ENCODE measurements at regions not wholly inside any gene's neighbourhood (a gene's known extent, or its start where the extent isn't known, plus 50 kb on each side); places are given as distances from the start of the nearest gene placed in this dataset.

GRCh38 chr10:3945026-3945425, 160.0 kb upstream of the KLF6 start:
- TF ChIP-seq CTCF (IDR thresholded peaks at IDR 0.05; ENCODE audit: unreplicated experiment), result no peak
- CTCF ChIA-PET, result no interaction called here
- no peak for DNase-seq (ENCODE audit: unreplicated experiment)
- POLR2A ChIA-PET, result no interaction called here
- H3K4me1 Mint-ChIP-seq (ENCODE audit: insufficient read depth, unreplicated experiment), result peaks cover 12% of the 10 kb centered on the region
- no peak overlapping the region for H3K27ac Mint-ChIP-seq (ENCODE audit: low read depth, unreplicated experiment)
- intact Hi-C loops (cut with micrococcal nuclease), result no loop called here
- no TSS peak for BruUV-seq (replicated peaks)
- no peaks in the 10 kb centered on the region for H3K27me3 Mint-ChIP-seq (ENCODE audit: insufficient read depth, unreplicated experiment)
- H3K4me3 Mint-ChIP-seq (ENCODE audit: unreplicated experiment), result no peak overlapping the region
- H3K9me3 Mint-ChIP-seq (ENCODE audit: unreplicated experiment), result no peaks in the 10 kb centered on the region
- H3K36me3 Mint-ChIP-seq (ENCODE audit: insufficient read depth, unreplicated experiment), result no peaks in the 10 kb centered on the region

GRCh38 chr10:3944591-3944990, 159.6 kb upstream of the KLF6 start:
- intact Hi-C loops (cut with micrococcal nuclease), result no loop called here
- POLR2A ChIA-PET, result no interaction called here
- H3K27ac Mint-ChIP-seq (ENCODE audit: low read depth, unreplicated experiment), result no peak overlapping the region

GRCh38 chr10:3943695-3944257, 158.8 kb upstream of the KLF6 start:
- CTCF ChIA-PET, result no interaction called here
- Mint-ChIP-seq H3K27ac (ENCODE audit: low read depth, unreplicated experiment) (no peak overlapping the region), H3K4me3 (ENCODE audit: unreplicated experiment) (no peak overlapping the region), H3K36me3 (ENCODE audit: insufficient read depth, unreplicated experiment) (no peaks in the 10 kb centered on the region), H3K9me3 (ENCODE audit: unreplicated experiment) (no peaks in the 10 kb centered on the region), H3K27me3 (ENCODE audit: insufficient read depth, unreplicated experiment) (no peaks in the 10 kb centered on the region), H3K4me1 (ENCODE audit: insufficient read depth, unreplicated experiment) (peaks cover 12% of the 10 kb centered on the region)
- TF ChIP-seq CTCF (IDR thresholded peaks at IDR 0.05; ENCODE audit: unreplicated experiment), result no peak
- POLR2A ChIA-PET, result no interaction called here
- no peak for DNase-seq (ENCODE audit: unreplicated experiment)
- intact Hi-C loops (cut with micrococcal nuclease), result no loop called here
- BruUV-seq (replicated peaks), result no TSS peak

More at GRCh38 chr10:3944591-3944990, 159.6 kb upstream of the KLF6 start:
- no peak for TF ChIP-seq CTCF (IDR thresholded peaks at IDR 0.05; ENCODE audit: unreplicated experiment)
- Mint-ChIP-seq H3K4me1 (ENCODE audit: insufficient read depth, unreplicated experiment) (peaks cover 12% of the 10 kb centered on the region), H3K27me3 (ENCODE audit: insufficient read depth, unreplicated experiment) (no peaks in the 10 kb centered on the region), H3K36me3 (ENCODE audit: insufficient read depth, unreplicated experiment) (no peaks in the 10 kb centered on the region), H3K4me3 (ENCODE audit: unreplicated experiment) (no peak overlapping the region), H3K9me3 (ENCODE audit: unreplicated experiment) (no peaks in the 10 kb centered on the region)
- no TSS peak for BruUV-seq (replicated peaks)
- CTCF ChIA-PET, result no interaction called here
- no peak for DNase-seq (ENCODE audit: unreplicated experiment)

GRCh38 chr10:3942937-3943489, 158.0 kb upstream of the KLF6 start:
- POLR2A ChIA-PET, result interaction anchor here (1.0 kb wide), 2 partner anchors 12 to 22 kb away, joined by 3 to 6 read pairs; no protein-coding TSS in a partner anchor
- no peak for TF ChIP-seq CTCF (IDR thresholded peaks at IDR 0.05; ENCODE audit: unreplicated experiment)
- Mint-ChIP-seq H3K36me3 (ENCODE audit: insufficient read depth, unreplicated experiment) (no peaks in the 10 kb centered on the region), H3K9me3 (ENCODE audit: unreplicated experiment) (no peaks in the 10 kb centered on the region), H3K4me1 (ENCODE audit: insufficient read depth, unreplicated experiment) (peaks cover 12% of the 10 kb centered on the region), H3K4me3 (ENCODE audit: unreplicated experiment) (no peak overlapping the region), H3K27me3 (ENCODE audit: insufficient read depth, unreplicated experiment) (no peaks in the 10 kb centered on the region), H3K27ac (ENCODE audit: low read depth, unreplicated experiment) (no peak overlapping the region)
- CTCF ChIA-PET, result interaction anchor here (0.6 kb wide), 1 partner anchor 53 kb away, joined by 6 read pairs; no protein-coding TSS in a partner anchor
- DNase-seq (ENCODE audit: unreplicated experiment), result no peak
- no TSS peak for BruUV-seq (replicated peaks)
- intact Hi-C loops (cut with micrococcal nuclease), result no loop called here
